Loucy (cell line): ENCODE measurements at regions not wholly inside any gene's neighbourhood (a gene's known extent, or its start where the extent isn't known, plus 50 kb on each side); places are given as distances from the start of the nearest gene placed in this dataset.

Experiments used
- EZH2phosphoT487 ChIP-seq: fragments of 200-600 bp; IDR thresholded peaks from 2 replicates; pipeline ENCODE4 v1.6.1; 2018; ENCODE audit warnings: antibody characterized with exemption, mild to moderate bottlenecking, moderate library complexity, borderline replicate concordance
- TF ChIP-seq, protein P1 (sequence below): fragments of 200-600 bp; sonication (generic); conservative IDR thresholded peaks from 2 replicates; pipeline ENCODE4 v1.5.1; 2014; ENCODE audit warnings: mild to moderate bottlenecking, antibody characterized with exemption, low read length

DNA sequence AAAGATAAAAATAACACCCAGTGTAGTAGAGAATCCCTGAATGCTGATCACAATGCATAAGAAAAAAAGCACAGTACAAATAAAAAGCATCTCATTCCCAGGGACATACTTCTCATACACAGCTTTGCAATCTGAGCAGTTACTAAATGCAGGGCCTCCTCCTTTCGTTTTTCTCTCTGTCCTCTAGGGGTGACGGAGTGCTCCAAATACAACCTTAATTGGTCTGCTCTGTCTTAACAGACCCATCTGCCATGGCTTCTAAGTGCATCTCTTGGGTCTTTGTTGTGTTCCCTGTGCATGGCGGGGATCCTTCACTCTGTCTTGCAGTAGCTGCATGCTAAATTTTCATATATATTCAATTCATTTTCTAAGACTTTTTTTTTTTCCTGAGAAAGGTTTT is 1114.2 kb upstream of the RAG2 start:
- TF ChIP-seq, protein P1, sequence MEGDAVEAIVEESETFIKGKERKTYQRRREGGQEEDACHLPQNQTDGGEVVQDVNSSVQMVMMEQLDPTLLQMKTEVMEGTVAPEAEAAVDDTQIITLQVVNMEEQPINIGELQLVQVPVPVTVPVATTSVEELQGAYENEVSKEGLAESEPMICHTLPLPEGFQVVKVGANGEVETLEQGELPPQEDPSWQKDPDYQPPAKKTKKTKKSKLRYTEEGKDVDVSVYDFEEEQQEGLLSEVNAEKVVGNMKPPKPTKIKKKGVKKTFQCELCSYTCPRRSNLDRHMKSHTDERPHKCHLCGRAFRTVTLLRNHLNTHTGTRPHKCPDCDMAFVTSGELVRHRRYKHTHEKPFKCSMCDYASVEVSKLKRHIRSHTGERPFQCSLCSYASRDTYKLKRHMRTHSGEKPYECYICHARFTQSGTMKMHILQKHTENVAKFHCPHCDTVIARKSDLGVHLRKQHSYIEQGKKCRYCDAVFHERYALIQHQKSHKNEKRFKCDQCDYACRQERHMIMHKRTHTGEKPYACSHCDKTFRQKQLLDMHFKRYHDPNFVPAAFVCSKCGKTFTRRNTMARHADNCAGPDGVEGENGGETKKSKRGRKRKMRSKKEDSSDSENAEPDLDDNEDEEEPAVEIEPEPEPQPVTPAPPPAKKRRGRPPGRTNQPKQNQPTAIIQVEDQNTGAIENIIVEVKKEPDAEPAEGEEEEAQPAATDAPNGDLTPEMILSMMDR, result peak; percentile 15; the same call in 1 of the 2 replicates
- TF ChIP-seq EZH2phosphoT487, result no peak
